ENCODE measurements at regions not wholly inside any gene's neighbourhood (a gene's known extent, or its start where the extent isn't known, plus 50 kb on each side); places are given as distances from the start of the nearest gene placed in this dataset.

DNA sequence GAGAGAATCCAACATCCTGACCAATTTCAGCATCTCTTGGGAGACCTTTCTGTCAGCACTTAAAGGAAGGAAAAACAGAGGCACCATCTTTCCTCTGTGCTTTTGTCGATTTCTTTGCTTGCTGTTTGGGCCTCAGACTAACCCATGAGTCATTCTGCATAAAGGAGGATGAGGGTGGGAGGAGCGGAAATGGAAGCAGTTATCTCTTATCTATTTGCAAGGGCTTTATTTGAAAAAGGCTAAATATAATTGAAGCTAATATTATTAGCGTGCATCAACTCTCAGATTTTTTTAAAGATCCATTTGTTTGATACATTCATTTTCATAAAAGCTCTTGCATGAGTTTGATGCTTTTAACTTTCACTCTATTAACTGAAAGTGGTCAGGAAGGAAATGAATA is 72.9 kb downstream of the ZNF622 start:
- no peak overlapping the region for H3K27ac ChIP-seq

DNA sequence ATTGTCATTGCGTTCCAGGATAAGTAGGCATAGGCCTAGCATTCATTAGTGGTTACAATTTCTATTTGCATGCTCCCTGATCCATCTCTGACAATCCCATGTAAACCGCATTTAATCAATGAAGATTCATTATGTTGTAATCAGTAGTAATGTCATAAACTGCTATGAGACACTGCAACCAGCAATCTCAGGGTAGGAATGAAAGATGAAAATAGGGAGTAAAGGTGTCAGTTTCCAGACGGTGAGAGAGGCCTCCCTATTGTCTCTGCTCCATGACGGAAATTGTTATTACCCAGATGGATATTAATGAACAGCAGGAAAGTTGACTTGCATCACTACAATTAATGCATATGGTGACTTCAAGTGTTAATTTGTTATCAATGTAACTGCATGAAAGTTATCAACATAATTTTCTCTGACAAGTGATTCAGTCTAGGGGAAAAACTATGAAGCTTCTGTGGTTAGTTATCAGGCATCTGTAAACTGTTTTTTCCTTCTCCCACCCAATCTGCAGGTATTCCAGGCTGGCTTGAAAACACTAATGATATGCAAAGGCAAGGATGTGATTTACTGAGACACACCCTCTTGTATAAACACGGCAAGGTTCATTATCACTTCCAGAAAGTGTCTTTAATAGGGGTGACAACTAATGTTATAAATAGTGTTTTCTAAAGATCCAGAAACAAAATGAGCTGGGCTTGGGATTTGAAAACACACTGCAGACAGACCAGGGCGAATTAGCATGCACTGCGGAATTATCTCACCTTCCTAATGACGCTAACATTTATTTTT is 73.5 kb downstream of the ZNF622 start:
- no peak overlapping the region for H3K27ac ChIP-seq
- DNase-seq, result no peak
- H3K27me3 ChIP-seq (ENCODE audit: insufficient read depth, low read depth, severe bottlenecking), result no peaks in the 10 kb centered on the region
- no peak overlapping the region for H3K4me3 ChIP-seq (ENCODE audit: low read depth, low read length)
- no peaks in the 10 kb centered on the region for H3K9me3 ChIP-seq (ENCODE audit: severe bottlenecking)
- no peak for TF ChIP-seq CTCF (IDR thresholded peaks at IDR 0.05; ENCODE audit: low read depth, low read length)
- H3K36me3 ChIP-seq, result no peaks in the 10 kb centered on the region

More for the DNA sequence above, 72.9 kb downstream of the ZNF622 start:
- Histone ChIP-seq H3K9me3 (ENCODE audit: severe bottlenecking) (no peaks in the 10 kb centered on the region), H3K4me3 (ENCODE audit: low read depth, low read length) (no peak overlapping the region), H3K36me3 (no peaks in the 10 kb centered on the region), H3K27me3 (ENCODE audit: insufficient read depth, low read depth, severe bottlenecking) (no peaks in the 10 kb centered on the region)
- no peak for DNase-seq
- no peak for TF ChIP-seq CTCF (IDR thresholded peaks at IDR 0.05; ENCODE audit: low read depth, low read length)

DNA sequence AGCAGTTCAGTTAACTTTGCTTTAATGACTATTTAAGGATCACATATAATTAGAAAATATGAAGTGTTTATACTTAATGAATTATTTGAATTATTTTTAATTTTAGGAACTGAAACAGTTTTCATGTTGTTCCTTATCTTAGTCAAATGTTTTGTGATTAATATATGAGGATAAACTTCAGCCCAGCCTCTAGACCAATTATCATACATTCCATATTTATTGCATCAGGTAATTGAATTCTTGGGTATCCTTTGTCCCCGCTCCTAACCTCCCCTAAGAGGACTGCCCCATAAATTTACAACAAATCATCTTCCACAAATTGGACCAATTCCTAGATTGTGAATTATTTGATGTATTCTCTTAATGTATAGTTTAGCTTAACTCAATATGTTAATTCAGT is 74.8 kb downstream of the ZNF622 start:
- DNase-seq, result no peak
- Histone ChIP-seq H3K27ac (no peak overlapping the region), H3K27me3 (ENCODE audit: insufficient read depth, low read depth, severe bottlenecking) (no peaks in the 10 kb centered on the region), H3K36me3 (no peaks in the 10 kb centered on the region), H3K4me3 (ENCODE audit: low read depth, low read length) (no peak overlapping the region), H3K9me3 (ENCODE audit: severe bottlenecking) (no peaks in the 10 kb centered on the region)
- TF ChIP-seq CTCF (IDR thresholded peaks at IDR 0.05; ENCODE audit: low read depth, low read length), result no peak

GRCh38 chr5:16385516-16386090 is 80.0 kb downstream of the ZNF622 start:
- no peak for DNase-seq
- H3K27me3 ChIP-seq (ENCODE audit: insufficient read depth, low read depth, severe bottlenecking), result no peaks in the 10 kb centered on the region
- no peak for TF ChIP-seq CTCF (IDR thresholded peaks at IDR 0.05; ENCODE audit: low read depth, low read length)
- no peak overlapping the region for H3K4me3 ChIP-seq (ENCODE audit: low read depth, low read length)
- no peak overlapping the region for H3K27ac ChIP-seq
- no peaks in the 10 kb centered on the region for H3K9me3 ChIP-seq (ENCODE audit: severe bottlenecking)
- no peaks in the 10 kb centered on the region for H3K36me3 ChIP-seq

- no peaks in the 10 kb centered on the region for H3K36me3 ChIP-seq
- no peak for DNase-seq
- no peak overlapping the region for H3K27ac ChIP-seq
- H3K27me3 ChIP-seq (ENCODE audit: insufficient read depth, low read depth, severe bottlenecking), result no peaks in the 10 kb centered on the region
- no peak overlapping the region for H3K4me3 ChIP-seq (ENCODE audit: low read depth, low read length)
- no peak for TF ChIP-seq CTCF (IDR thresholded peaks at IDR 0.05; ENCODE audit: low read depth, low read length)
- H3K9me3 ChIP-seq (ENCODE audit: severe bottlenecking), result no peaks in the 10 kb centered on the region
Observed at GRCh38 chr5:16384804-16385203, 80.8 kb downstream of the ZNF622 start.
